Activated CD8-positive, alpha-beta memory T cell treated with anti-CD3 and anti-CD28 coated beads for 36 hours (primary cell): ENCODE measurements at regions not wholly inside any gene's neighbourhood (a gene's known extent, or its start where the extent isn't known, plus 50 kb on each side); places are given as distances from the start of the nearest gene placed in this dataset.
"Not testable (repeated sequence)": the region's sequence is repeated elsewhere in the genome, so short reads cannot be mapped to it uniquely, and the experiment has no call there.

ENCODE experiments used
- CTCF ChIA-PET: fragments of 350-600 bp; sonication (Branson Sonifier 250); formaldehyde crosslinking; loops from one replicate; lab custom pipeline; 2021; ENCODE audit warnings: antibody characterized with exemption; lab: Charles Lee
- POLR2A ChIA-PET: fragments of 350-600 bp; sonication (Branson Sonifier 250); formaldehyde crosslinking; loops from one replicate; lab custom pipeline; 2021; ENCODE audit warnings: antibody characterized with exemption; lab: Charles Lee

DNA sequence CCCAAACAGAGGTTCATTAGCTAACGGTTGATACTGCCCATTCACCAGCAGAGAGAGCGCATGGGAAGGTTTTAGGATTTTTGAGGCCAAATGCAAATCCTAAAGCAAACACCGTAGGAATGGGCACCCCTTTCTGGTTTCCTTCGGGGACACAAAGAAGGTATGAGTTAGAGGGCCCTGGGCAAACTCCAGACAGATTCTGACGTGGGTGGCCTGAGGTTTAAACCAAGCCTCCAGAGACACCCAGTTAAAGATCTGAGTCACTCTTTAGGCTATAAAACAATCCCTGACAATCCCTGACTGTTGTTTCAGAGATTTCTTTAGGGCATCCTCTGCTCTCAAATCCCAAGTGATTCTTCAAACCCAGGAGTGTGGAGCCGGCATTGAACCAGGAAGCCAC lies 262.2 kb upstream of the USP9Y start:
- CTCF ChIA-PET, POLR2A ChIA-PET: not testable (repeated sequence)

DNA sequence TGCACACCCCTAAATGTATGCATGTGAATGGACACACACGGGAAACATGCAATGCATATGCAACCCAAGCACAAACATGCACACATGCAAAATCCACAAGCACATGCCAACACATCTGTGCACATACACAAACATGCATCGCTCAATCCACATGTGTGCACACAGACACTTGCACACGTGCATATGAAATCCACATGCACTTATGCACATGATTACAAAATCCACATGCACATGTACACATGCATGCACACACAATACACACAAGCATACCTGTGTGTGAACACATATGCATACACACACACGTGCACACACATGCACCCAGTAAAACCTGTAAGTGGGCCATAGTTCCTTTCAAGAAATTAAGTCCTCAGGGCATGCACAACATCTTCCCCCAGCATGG lies 256.8 kb upstream of the USP9Y start:
- CTCF ChIA-PET = no interaction called here
- POLR2A ChIA-PET = no interaction called here

DNA sequence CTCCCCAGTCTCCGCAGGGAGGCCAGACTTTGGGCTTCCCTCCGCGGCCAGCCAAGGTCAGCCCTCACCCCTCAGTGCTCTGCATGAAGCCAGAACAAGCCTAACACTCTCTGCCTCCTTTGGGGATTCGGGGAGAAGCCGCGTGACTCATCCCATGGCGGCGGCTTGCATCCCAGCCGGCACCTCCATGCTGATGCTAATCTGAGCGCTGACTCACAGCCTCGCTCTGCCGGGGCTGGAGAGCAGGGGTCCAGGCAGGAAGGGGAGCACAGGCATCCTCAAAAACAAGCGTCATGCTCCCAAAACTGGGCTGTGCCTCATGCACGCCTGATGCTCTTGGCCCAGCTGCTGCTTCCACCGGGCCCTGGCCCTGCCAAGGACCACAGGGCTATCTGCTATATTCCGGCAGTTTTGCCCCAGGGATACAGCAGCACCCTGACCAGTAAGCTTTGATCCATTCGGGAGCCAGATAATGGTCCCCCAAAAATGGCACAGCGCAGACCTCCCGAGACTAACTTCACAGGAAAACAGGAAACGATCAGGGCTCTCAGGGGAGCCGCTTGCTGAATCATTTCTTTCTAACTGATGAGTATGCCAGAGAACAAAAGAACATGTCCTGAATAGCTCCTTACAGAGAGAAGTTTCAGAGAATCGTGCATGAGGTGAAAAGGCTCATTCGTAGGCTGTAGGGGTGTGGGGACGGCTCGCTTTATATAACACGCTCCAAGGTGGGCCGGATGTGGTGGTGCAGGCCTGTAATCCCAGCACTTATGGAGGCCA lies 254.4 kb upstream of the USP9Y start:
- POLR2A ChIA-PET, CTCF ChIA-PET: not testable (repeated sequence)

DNA sequence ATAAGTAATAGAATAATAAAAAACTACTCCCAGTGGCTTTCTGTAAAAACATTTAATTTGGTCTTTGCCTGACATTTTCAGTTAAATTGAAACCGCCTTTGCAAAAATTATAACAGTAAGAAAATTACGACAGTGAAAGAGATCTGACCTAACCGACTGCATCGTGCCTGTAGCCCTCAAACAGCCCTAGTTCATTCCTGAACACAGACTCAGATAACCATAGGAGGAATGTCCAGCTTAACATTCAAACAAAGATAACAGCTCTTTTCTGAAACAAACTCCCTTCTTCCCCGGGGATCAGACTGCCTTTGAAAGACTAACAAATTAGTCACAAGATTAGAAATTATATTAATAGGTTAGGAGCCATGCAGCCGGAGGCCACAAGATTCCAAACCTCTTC lies 252.5 kb upstream of the USP9Y start:
- POLR2A ChIA-PET, CTCF ChIA-PET: not testable (repeated sequence)

DNA sequence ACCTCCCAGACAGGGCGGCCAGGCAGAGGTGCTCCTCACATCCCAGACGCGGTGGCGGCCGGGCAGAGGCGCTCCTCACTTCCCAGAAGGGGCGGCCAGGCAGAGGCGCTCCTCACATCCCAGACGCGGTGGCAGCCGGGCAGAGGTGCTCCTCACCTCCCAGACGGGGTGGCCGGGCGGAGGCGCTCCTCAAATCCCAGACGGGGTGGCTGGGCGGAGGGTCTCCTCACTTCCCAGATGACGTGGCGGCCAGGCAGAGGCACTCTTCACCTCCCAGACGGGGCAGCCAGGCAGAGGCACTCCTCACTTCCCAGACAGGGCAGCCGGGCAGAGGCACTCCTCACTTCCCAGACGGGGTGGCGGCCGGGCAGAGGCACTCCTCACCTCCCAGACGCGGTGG lies 247.7 kb upstream of the USP9Y start:
- POLR2A ChIA-PET, CTCF ChIA-PET: not testable (repeated sequence)

DNA sequence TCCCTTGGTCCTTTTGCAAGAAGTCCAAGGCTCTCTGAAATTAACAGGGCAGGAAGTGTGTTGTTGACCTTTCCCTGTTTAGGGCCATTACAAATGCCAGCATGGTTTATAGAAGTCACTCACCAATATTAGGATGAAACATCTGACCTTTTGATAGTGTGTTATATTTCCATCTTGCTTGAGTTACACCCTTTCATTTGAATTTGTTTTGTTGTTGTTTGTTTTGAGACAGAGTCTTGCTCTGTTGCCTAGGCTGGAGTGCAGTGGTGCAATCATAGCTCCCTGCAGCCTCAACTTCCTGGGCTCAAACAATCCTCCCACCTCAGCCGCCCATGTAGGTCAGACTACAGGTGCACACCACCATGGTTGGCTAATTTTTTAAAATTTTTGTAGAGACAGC lies 241.1 kb upstream of the USP9Y start:
- CTCF ChIA-PET = no interaction called here
- POLR2A ChIA-PET = no interaction called here

DNA sequence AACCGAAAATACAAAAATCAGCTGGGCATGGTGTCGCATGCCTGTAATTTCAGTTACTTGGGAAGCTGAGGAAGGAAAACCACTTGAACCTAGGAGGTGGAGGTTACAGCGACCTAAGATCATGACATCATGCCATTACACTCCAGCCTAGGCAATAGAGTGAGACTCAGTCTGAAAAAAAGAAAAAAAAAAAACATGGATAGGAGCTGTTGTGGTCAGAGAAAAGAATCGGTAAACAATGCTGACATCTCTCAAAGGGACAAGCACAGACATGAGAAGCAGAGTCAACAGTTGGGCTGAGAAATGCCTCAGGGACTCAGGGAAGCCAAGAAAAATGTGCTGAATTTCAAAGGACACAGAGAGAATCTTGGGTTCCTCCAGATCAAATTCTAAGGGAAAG lies 236.9 kb upstream of the USP9Y start:
- CTCF ChIA-PET = no interaction called here

DNA sequence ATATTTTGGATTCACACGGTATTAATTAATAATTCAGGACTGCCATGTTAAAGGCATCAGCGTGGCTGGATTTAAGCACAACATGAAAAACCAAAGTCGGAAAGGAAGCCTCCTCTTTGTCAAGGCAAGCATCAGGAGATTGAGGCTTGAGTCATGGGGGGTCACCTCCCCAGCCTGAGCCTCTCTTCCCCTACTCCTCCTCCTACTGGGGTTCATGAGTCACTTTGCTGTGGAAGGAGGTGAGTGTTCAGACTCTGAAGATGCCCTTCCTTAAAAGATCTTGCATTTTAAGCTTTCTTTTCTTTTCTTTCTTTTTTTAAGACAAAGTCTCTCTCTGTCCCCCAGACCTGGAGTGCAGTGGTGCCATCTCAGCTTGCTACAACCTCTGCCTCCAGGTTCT lies 235.3 kb upstream of the USP9Y start:
- ChIA-PET CTCF (no interaction called here), POLR2A (no interaction called here)

More for the DNA sequence above, 236.9 kb upstream of the USP9Y start:
- POLR2A ChIA-PET = no interaction called here

DNA sequence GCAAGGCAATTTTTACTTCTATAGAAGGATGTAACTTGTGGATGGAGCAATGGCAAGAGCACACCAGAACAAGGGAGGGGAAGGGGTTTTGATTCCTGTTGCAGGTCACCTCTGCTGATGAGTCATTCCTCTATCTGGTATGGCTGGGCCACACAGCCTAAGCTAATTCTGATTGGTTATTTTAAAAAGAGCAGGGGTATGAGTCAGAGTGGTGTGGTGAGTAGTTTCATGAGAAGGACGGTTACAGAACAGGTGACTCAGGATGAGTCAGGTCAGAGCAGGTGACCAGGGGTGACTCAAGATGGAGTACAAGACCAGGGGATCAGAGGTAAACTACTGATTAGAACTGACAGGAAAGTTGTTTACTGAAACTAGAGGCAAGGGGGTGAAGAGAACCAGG lies 231.9 kb upstream of the USP9Y start:
- CTCF ChIA-PET = no interaction called here

DNA sequence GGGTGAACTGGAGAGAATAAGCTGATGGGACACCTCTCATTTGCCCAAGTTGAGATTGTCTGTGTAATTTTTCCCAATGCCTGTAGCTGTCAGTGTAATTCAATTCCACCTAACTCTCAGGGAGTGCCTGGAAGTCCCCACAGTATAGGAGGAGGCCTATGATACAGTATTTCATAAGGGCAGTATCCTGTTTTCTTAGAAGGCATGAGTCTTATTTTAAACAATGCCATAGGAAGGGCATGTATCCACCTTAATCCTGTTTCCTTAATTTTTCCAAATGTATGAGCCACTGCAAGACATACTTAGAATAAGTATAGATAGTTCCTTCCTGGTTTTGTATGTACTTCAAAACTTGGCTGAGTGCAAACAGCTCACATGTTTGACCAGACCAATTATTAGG lies 226.6 kb upstream of the USP9Y start:
- CTCF ChIA-PET = interaction anchor here (0.5 kb wide), 1 partner anchor 1279 kb away, joined by 4 read pairs; no protein-coding TSS in a partner anchor
- POLR2A ChIA-PET = no interaction called here

More for the DNA sequence above, 231.9 kb upstream of the USP9Y start:
- POLR2A ChIA-PET = no interaction called here

DNA sequence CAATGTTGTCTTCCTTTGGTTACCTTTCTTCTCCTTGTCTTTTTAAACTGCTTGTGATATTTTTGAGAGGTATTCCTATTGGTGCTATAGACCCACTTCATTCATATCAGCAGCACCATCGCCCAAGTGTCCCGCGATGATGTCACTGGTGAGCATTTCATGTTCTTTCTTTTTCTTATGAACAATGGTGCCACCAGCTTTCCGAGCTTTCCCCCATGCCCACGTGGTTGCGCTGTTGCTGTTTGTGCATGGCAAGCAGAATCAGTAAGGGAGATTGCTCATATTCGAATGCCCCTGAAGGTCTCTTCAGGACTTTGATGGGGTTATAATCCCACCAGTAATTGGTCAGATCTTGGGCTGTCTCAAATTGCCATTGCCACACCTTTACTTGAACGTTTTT lies 221.6 kb upstream of the USP9Y start:
- POLR2A ChIA-PET = no interaction called here

DNA sequence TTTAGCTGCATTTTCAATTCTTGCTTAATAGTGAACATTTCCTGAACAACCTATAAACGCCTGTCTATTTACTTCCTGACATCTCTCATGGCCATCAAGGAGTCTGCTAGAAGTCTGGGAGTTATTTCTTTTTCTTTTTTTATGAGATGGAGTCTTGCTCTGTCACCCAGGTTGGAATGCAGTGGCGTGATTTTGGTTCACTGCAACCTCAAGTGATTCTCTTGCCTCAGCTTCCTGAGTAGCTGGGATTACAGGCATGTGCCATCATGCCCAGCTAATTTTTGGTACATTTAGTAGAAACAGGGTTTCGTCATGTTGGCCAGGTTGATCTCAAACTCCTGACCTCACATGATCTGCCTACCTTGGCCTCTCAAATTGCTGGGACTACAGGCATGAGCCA lies 217.6 kb upstream of the USP9Y start:
- ChIA-PET POLR2A (interaction anchor here (0.7 kb wide), 1 partner anchor 1250 kb away, joined by 3 read pairs; no protein-coding TSS in a partner anchor), CTCF (no interaction called here)

More for the DNA sequence above, 221.6 kb upstream of the USP9Y start:
- CTCF ChIA-PET = no interaction called here

DNA sequence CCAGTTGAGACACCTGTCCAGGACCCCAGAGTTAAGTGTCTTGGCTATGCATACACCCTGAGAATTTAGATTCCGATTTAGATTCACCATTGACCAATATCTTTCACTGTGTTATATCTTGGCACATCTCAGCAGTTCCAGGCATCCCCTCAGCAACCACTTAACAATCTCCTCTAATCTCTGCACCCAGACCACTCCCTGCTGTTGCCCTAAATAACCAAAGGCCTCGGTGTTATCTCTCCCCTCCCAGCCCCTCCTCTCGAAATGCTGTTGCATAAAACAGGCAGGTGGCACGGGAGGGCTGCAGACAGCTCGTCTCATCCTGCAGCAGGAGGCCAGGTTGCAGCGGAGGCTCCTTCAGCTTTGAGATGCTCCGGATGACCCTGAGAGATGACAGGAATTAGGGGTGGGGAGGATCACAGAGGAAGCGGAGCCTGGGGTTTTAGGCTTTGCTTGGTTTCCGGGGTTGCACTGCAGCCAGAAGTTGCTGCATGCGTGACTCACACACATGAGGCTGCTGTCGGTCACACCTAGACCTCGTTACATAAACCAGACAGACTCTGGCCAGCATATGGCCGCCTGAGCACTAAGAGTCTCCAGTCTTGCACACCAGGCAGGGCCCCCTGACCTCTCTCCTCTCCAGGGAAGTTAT lies 210.3 kb upstream of the USP9Y start:
- ChIA-PET CTCF (no interaction called here), POLR2A (no interaction called here)

DNA sequence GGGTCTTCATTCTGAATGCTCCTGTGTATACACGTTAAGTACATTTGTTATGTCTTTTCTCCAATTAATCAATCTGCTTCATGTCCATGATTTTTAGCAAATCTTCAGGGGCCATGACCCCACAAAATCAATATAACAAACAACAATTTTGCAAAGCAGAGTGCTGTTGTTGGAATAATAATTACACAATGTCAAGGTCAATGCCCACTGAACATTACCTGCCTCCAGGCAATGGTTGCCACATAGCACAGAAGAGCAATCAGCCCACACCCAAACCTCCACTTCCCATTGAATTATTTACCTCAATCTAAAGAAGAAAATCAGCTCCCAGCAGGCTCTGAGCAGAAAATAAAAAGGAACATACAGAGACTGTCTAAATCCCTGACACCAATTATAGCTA lies 208.8 kb upstream of the USP9Y start:
- POLR2A ChIA-PET = no interaction called here
- CTCF ChIA-PET = no interaction called here

DNA sequence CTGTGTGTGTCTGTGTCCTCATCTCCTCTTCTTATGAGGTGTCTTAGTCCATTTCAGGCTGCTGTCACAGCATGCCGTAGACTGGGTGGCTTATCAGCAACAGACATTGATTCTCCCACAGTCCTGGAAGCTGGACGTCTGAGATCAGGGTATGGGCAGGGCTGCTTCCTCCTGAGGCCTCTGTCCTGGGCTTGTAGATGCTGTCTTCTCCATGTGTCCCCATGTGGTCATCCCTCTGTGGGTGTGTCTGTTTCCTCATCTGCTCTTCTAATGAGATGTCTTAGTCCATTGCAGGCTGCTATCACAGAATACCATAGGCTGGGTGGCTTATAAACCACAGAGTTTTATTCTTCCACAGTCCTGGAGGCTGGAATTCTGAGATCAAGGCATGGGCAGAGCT lies 205.0 kb upstream of the USP9Y start:
- ChIA-PET POLR2A (no interaction called here), CTCF (no interaction called here)

DNA sequence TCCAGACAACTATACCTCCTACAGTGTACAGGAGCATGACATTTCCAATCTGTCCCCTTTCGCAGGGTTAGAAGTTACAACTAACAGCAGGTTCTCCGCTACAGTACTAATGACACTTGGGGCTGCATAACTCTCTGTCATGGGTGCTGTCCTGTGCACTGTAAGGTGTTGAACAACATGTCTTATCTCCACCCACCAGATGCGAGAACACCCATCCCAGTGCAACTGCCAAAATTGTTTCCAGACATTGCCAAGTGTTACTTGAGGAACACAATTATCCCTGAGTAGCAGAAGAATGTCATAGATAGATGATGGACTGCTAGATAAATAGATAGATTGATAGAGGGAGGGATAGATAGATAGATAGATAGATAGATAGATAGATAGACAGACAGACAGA lies 200.9 kb upstream of the USP9Y start:
- ChIA-PET CTCF (no interaction called here), POLR2A (no interaction called here)

DNA sequence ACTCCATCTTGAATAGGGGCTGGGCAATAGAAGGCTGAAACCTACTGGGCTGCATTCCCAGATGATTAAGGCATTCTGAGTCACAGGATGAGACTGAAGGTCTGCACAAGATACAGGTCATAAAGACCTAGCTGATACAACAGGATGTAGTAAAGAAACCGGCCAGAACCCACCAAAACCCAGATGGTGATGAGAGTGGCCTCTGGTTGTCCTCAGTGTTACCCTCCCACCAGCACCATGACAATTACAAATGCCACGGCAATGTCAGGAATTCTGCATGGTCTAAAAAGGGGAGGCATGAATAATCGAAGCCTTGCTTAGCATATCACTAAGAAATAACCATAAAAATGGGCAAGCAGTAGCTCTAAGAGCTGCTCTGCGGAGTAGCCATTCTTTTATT lies 197.0 kb upstream of the USP9Y start:
- CTCF ChIA-PET, POLR2A ChIA-PET: not testable (repeated sequence)

DNA sequence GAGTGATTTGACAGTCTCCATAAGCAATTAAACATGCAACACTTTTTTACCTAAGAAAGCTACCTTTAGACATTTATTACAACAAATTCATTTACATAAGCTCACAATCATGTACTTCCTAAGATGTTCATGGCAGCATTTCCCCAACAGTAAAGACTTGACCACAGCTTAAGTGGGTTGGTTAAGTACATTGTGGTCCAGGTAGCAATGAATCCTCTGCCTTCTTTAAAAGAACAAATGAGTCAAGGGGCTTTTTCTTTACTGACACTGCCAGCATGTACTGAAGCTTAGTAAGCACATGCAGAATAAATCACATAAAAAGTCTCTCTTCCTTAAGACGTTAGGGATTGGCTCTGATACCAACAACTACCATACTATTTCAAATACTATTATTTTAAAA lies 183.7 kb upstream of the USP9Y start:
- POLR2A ChIA-PET = no interaction called here

DNA sequence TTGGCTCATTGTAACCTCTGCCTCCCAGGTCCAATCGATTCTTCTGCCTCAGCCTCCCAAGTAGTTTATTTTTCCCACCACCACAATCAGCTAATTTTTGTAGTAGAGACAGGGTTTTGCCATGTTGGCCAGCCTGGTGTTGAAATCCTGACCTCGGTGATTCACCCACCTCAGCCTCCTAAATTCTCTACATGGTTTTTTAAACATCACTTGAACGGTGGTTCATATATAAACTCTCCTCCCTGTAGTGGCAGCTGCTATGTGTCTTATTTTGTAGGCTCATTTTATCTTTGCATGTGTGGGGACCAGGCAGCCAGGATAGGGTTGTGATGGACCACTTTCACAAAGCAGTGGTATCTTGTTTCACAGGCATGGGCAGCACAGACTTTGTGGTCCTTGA lies 175.8 kb upstream of the USP9Y start:
- CTCF ChIA-PET = no interaction called here
- POLR2A ChIA-PET = no interaction called here

More for the DNA sequence above, 183.7 kb upstream of the USP9Y start:
- CTCF ChIA-PET = interaction anchor here (0.6 kb wide), 1 partner anchor 1741 kb away, joined by 4 read pairs; no protein-coding TSS in a partner anchor

DNA sequence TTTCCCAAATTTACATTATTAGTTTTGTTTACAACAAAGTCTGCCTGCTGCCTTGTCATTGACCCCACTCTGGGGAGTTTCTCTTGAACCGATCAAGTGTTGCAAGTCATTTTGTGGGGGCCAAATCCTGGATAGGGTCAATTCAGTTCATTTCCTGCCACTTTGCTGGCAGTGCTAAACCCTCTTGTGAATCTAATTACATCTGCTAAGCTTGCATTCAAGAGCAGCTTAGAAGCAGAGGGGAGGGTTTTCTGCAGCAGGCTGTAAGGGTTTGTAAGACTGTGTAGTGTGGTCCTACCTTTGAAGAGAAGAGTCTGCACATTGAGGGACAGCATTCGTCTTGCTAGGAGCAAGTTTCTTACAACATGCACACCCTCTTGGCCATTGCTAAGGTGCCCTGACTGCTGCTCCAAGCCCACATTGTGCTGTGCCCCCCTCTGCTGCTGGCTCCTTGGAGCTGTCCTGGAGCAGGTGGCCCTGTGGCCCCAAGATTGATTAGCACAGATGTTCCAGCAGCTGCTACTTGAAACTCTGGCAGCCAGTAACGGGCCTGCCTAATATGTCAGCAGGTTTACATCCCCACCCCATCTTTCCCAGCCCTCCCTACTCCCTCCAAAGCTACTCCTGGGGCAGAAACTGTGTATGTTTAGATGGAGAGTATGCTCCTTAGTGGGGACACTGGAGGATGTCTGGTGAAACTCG lies 174.5 kb upstream of the USP9Y start:
- POLR2A ChIA-PET = no interaction called here
- CTCF ChIA-PET = no interaction called here
